ENCODE measurements at regions not wholly inside any gene's neighbourhood (a gene's known extent, or its start where the extent isn't known, plus 50 kb on each side); places are given as distances from the start of the nearest gene placed in this dataset.
A peak's percentile ranks its signal among the peaks of the same experiment; 100 is the strongest.

DNA sequence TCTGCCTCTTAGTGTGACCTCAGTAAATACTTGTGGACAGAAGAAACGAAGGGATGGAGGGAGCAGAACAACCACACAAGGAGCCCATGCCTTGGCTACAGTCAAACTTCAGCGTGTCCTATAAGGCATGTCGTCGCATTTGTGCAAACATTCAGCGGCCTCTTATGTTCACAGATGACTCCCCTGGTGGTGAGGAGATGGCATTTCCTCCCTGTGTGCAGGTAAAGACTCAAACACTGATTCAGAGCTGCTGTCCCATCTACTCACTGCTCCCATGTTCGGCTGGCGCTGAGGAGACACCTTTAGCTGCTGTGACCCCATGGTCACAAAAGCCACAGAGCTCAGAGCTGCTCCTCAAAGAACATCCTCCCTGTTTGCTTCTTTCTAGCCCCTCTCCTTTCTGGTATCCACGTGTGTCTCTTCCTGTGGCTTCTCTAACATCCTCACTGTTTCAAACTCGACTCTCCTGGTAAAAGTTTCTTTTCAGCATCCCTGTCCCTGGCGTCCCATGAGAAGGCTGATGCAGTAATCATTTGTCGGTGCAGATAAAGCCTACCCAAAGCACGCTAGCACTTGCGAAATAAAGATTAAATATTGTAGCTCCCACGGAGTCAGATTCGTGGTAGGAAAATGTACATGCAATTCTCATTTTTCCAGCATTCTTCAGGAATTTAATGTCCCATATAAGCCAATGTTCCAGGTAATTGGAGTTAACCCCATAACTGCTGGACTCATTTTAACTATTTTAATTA, 124.9 kb upstream of the NEBL start:
- no peak for DNase-seq (ENCODE audit: low read depth)

DNA sequence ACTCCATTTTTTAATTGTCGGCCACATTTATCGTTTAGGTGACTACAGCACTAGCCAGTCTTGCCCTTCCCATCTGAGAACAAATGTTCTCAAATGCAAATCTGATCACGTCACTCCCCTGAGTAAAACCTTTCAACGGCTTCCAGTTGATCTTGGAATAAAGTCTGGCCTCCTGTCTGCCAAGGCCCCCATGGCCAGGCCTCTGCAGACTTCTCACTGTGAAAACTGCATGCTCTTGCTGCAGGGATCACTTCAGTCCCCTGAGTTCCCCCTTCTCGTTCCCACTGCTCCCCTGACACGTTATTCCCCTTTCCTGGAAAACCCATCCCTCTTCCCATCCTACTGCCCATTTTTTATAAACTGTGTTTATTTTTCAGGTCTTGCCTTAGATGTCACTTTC, 124.1 kb upstream of the NEBL start:
- no peak for DNase-seq (ENCODE audit: low read depth)

- peak; percentile 15 for DNase-seq (ENCODE audit: low read depth)
These were observed 123.4 kb upstream of the NEBL start for GRCh38 chr10:21020545-21020944.

DNA sequence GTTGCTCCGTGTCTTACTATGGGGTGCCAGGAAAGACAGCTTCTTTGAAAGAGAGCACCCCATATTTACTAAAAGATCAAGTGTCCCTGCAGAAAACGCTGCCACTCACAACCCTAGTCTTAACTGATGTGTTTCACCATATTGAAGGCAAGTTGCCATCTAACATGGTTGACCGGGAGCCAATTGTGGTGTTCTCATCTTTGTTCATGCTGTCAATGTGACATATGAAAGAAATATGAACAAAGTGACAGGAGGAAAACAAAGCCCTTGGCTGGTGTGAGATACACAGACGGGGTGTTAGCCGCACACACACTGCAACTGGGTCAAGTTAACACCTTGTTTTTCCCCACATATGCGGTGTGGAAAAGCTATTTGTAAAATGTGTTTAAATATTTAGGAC, 122.3 kb upstream of the NEBL start:
- no peak for DNase-seq (ENCODE audit: low read depth)

- no peak for DNase-seq (ENCODE audit: low read depth)
These were observed 118.7 kb upstream of the NEBL start for GRCh38 chr10:21015851-21016250.

DNA sequence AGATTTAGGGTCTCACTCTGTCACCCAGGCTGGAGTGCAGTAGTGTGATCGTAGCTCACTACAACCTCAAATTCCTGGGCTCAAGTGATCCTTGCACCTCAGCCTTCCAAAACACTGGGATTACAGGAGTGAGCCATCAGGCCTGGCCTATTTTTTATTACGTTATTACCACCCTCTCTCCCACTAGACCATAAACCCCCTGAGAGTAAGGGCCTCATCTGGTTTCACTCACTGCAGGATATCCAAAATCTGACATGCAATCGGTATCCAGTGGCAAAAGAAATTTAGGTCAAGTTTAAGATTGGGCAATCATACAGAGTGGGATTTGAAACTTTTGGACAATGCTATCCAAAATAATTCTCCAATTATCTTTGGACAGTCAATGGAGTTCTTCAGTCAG, 117.0 kb upstream of the NEBL start:
- DNase-seq (ENCODE audit: low read depth) = no peak

GRCh38 chr10:21011433-21012018, 114.4 kb upstream of the NEBL start:
- no peak for DNase-seq (ENCODE audit: low read depth)

GRCh38 chr10:21010615-21011014, 113.5 kb upstream of the NEBL start:
- no peak for DNase-seq (ENCODE audit: low read depth)

DNA sequence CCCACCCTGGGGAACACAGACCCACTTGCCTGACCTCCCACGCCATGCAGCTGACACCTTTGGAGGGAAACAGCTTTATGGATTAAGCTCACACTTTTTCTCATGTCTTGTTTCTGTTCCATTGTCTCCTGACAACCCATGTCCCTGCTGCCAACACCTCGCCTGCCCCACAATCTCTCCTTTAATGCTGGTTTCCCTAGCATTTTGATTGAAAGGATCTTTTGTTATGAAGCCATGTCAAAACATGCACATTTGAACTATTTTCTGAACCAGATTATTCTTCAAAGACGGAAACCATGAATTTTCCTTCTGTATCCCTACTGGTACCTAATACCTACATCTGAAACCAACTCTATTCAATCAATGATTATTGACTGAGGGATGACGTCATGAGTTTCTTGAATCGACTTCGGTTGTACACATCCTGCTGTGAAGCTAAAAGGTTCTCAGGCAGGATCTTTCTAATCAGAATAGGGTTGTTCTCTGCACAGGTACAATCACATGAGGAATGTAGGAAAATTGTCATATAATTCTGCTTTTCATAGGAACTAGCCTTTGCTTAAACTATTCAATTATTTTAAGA, 106.2 kb upstream of the NEBL start:
- DNase-seq (ENCODE audit: low read depth) = no peak

DNA sequence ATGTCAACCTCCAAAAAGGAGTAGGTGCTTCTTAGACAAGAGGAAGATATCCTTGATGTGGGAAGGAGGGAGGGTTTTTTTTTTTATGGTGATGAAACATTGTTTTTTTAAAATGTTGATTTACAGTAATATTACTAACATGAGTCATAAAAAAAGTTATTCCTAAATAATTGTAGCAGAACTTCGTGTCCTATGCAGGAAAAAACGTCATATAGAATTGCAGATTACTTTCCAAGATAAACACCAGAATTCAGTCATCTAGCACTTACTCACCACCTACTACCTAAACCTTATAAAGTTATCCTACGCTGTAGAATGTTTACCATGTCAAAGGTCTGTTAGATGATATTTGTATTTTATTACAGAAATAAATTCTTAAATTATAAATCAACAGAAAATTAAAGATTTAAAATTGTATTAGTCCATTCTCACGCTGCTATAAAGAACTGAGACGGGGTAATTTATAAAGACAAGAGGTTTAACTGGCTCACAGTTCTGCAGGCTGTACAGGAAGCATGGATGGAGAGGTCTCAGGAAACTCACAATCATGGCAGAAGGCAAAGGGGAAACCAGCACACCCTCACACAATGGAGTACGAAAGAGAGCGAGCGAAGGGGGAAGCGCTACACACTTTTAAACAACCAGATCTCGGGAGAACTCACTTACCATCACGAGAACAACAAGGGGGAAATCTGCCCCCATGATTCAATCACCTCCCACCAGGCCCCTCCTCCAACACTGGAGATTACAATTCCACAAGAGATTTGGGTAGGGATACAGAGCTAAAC, 105.2 kb upstream of the NEBL start:
- DNase-seq (ENCODE audit: low read depth) = no peak

DNA sequence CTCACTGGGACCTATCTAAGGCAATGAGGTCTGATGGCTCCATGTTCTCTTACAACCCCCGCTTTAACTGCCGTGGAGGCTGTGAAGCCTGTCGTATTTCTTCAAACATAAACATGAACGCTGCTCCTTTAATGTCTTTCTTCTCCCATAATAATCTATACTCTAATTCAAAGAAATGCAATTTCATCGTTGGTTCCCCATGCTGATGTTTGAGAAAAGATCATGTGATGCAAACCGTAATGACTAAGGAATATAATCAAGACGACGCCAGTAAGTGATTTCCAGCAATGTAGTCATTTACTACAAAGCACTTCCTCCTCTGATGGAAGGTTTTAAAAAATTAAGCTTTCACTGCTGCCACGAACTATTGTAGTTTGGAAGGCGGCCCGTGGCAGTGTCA, 102.6 kb upstream of the NEBL start:
- DNase-seq (ENCODE audit: low read depth) = no peak

- DNase-seq (ENCODE audit: low read depth) = no peak
These were observed 100.9 kb upstream of the NEBL start for GRCh38 chr10:20998036-20998435.

DNA sequence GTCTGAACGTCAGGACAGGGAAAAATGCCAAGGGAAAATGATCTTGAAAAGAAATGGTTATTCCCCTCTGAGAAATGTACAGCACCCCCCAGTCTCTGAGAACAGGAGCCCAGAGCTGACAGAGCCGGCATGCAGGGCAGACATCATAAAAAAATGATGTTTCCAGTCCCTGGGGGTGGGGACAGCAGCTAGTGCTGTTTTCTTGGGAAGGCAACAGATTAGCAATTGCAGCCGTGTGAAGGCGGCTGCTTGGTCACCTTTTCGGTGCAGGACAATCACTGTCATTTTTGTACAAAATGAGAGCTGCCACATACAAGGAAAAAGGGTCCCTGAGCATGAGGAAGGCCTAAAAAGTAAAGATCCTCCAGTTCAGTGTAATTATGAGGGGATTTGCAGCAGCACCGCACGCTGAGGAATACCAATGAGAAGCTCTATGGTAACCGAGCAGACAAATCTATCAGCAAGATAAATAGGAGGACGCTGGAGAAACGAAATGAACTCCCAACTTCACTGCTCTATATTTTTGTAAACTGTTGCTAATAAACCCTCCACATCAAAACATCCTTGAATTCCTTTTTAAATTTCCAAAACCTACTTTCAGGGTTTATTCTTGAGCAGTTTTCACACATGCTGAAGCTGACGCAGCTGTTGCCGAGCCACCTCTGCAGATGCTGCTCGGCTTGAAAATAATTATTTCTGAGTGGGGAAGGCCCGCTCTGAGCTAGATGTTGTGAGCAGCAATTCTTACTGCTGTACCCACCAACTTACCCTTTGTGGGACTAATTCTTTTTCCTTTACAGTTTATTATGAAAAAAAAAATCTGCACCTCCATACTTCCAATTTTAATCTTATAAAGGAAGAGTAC, 98.2 kb upstream of the NEBL start:
- no peak for DNase-seq (ENCODE audit: low read depth)

DNA sequence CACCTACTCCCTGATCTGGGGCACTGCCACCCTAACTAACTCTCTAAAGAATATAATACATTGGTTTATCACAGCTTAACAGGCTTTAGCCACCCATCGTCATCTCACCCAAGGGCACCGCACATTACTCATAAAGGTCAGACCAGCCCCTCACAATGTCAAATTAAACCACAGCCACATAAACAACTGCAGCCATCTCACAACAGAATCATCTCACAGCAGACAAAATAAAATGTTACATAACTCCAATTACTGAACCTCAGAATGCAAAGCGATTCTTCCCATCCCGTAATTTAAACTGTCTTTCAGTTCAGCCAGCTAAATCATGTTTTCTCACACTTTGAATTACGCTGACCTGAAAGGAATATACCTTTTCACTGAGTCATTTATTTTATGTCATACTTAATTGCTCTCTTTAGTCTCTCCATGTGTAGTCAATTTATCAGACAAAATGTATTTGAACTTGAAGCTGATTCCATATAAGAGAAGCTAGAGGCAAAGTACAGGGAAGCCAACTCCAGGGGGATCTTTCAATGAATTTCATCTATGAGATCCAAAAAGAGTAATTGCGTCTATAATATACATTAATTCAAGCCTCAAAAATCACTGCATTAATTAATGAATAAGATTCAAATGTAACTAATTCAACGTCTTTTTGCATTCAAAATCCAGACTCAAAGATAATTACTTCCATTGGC, 96.9 kb upstream of the NEBL start:
- DNase-seq (ENCODE audit: low read depth) = no peak

- no peak for DNase-seq (ENCODE audit: low read depth)
These were observed 96.3 kb upstream of the NEBL start for GRCh38 chr10:20993389-20993788.

DNA sequence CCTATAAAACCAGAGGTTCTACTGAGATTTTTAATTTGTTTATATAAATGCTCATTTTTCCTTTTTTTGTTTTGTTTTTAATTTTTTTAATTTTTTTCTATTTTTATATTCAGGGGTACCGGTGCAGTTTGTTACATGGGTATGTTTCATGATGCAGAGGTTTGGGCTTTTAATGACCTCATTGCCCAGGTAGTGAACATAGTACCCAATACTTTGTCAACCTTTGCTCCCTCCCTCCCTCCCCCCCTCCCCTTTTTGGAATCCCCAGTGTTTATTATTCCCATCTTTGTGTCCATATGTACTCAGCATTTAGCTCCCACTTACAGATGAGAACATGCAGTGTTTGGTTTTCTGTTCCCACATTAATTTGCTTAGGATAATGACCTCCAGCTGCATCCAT, 94.4 kb upstream of the NEBL start:
- no peak for DNase-seq (ENCODE audit: low read depth)

DNA sequence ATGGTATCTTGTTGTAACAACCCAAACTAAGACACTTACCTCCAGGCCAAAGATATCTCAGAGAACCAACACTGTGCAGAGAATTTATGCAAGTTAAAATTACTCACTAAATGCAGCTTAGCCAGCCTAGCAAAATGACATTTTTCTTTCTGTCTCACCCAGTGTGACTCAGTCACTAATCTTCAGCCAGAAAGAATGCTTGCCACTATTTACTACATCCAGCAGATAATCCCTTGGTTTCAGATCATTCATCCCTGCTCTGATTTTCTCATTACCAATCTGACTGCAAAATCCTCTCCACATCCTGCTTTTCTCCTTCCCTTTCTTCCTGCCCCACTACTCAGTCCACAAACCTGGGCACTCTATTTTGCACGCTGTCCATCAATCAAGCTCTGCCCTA, 93.5 kb upstream of the NEBL start:
- DNase-seq (ENCODE audit: low read depth) = no peak

- no peak for DNase-seq (ENCODE audit: low read depth)
These were observed 91.4 kb upstream of the NEBL start for GRCh38 chr10:20988357-20988983.

- DNase-seq (ENCODE audit: low read depth) = no peak
These were observed 88.9 kb upstream of the NEBL start for GRCh38 chr10:20986049-20986448.

GRCh38 chr10:20984662-20985061, 87.6 kb upstream of the NEBL start:
- no peak for DNase-seq (ENCODE audit: low read depth)

GRCh38 chr10:20981419-20981953, 84.4 kb upstream of the NEBL start:
- no peak for DNase-seq (ENCODE audit: low read depth)

Data from CMK (cell line).